Hepatocyte (in vitro differentiated cells): ENCODE measurements at regions not wholly inside any gene's neighbourhood (a gene's known extent, or its start where the extent isn't known, plus 50 kb on each side); places are given as distances from the start of the nearest gene placed in this dataset.

Experiments
- EZH2 ChIP-seq: fragments of 200-600 bp; sonication (generic); IDR thresholded peaks from 2 replicates; pipeline ENCODE4 v1.6.1; 2016; ENCODE audit warnings: antibody characterized with exemption, mild to moderate bottlenecking, borderline replicate concordance
- TF ChIP-seq, protein P1 (sequence below): fragments of 200-600 bp; sonication (generic); IDR thresholded peaks from 2 replicates; pipeline ENCODE4 v1.5.1; 2016; ENCODE audit warnings: antibody characterized with exemption, mild to moderate bottlenecking; ENCODE audit not compliant: poor library complexity

DNA sequence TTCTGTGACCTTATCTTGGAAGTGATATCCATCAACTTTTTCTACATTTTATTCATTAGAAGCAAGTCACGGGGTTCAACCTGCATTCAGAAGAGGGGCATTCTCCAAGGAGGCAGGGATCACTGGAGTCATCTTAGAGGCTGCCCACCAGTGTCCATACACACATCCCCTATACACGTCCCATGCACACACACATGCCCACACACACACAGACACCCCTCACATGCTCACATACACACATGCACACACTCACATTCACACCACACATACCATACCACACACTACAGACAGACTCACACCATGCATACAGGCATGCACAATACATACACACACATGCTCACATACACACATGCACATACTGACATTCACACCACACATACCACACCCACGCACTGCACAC lies 884.7 kb downstream of the TBC1D22A start:
- TF ChIP-seq EZH2: no peak
- TF ChIP-seq, protein P1, sequence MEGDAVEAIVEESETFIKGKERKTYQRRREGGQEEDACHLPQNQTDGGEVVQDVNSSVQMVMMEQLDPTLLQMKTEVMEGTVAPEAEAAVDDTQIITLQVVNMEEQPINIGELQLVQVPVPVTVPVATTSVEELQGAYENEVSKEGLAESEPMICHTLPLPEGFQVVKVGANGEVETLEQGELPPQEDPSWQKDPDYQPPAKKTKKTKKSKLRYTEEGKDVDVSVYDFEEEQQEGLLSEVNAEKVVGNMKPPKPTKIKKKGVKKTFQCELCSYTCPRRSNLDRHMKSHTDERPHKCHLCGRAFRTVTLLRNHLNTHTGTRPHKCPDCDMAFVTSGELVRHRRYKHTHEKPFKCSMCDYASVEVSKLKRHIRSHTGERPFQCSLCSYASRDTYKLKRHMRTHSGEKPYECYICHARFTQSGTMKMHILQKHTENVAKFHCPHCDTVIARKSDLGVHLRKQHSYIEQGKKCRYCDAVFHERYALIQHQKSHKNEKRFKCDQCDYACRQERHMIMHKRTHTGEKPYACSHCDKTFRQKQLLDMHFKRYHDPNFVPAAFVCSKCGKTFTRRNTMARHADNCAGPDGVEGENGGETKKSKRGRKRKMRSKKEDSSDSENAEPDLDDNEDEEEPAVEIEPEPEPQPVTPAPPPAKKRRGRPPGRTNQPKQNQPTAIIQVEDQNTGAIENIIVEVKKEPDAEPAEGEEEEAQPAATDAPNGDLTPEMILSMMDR: no peak
